Choroid plexus epithelial cell (primary cell): ENCODE measurements at regions not wholly inside any gene's neighbourhood (a gene's known extent, or its start where the extent isn't known, plus 50 kb on each side); places are given as distances from the start of the nearest gene placed in this dataset.

Source experiments
- DNase-seq: peaks from one replicate; pipeline ENCODE4 v3.0.0-alpha.2; 2010; ENCODE audit warnings: low read depth
- H3K4me3 ChIP-seq: 2 replicates; pipeline ENCODE4 v1.5.1; 2011; ENCODE audit warnings: low read depth, mild to moderate bottlenecking, control low read depth, low read length, moderate library complexity
- TF ChIP-seq, protein P1 (sequence below): conservative IDR thresholded peaks from 2 replicates; pipeline ENCODE4 v1.5.1; 2011; ENCODE audit warnings: low read depth, mild to moderate bottlenecking, control low read depth, inconsistent platforms, low read length, moderate library complexity

DNA sequence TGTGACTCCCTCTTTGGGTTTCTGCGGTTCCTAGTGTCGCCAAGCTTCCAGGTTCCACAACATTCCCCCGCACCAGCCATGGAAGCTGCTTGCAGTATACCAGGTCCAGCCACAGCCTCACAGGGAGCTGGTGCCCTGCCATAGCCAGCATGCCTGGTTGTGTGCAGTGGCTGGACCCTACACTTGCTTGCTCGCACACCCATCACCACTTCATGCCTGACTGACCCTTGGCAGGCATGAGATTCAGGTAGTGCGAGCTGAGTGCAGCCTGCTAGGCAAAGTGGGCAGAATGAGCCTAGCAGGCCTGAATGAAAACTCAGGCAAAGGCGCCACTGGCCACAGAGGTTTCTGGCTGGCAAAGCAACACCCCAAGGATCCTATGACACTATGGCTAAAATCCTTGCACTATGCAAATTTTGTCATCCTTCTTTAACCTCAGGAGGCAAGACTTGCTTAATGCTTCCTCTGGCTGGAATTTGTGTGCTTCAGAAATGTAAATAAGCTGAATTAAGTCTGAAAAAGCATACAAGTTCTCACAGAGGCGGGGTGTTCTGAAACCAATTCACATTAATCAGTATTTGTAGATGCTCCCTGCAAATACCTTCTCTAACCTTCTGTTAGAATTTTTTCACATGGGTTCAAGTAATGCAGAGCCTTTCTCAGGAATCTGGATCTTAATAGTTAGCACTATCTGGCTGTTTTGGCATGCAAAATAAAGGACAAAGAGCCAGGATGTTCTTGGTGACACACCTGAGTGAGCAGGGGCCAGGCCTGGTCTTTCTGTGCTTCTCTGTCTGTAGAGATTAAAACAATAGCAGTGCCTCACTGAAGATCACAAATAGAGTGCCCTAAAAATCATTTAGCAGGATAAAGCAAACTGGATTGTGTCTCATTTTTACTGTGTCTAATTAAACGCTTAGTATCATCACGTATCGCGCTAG lies 256.9 kb downstream of the GPATCH2 start:
- H3K4me3 ChIP-seq: no peak overlapping the region
- DNase-seq: no peak
- TF ChIP-seq, protein P1, sequence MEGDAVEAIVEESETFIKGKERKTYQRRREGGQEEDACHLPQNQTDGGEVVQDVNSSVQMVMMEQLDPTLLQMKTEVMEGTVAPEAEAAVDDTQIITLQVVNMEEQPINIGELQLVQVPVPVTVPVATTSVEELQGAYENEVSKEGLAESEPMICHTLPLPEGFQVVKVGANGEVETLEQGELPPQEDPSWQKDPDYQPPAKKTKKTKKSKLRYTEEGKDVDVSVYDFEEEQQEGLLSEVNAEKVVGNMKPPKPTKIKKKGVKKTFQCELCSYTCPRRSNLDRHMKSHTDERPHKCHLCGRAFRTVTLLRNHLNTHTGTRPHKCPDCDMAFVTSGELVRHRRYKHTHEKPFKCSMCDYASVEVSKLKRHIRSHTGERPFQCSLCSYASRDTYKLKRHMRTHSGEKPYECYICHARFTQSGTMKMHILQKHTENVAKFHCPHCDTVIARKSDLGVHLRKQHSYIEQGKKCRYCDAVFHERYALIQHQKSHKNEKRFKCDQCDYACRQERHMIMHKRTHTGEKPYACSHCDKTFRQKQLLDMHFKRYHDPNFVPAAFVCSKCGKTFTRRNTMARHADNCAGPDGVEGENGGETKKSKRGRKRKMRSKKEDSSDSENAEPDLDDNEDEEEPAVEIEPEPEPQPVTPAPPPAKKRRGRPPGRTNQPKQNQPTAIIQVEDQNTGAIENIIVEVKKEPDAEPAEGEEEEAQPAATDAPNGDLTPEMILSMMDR: no peak

GRCh38 chr1:217372049-217372970 lies 258.6 kb downstream of the GPATCH2 start:
- no peak overlapping the region for H3K4me3 ChIP-seq
- DNase-seq: no peak
- TF ChIP-seq, protein P1: no peak

DNA sequence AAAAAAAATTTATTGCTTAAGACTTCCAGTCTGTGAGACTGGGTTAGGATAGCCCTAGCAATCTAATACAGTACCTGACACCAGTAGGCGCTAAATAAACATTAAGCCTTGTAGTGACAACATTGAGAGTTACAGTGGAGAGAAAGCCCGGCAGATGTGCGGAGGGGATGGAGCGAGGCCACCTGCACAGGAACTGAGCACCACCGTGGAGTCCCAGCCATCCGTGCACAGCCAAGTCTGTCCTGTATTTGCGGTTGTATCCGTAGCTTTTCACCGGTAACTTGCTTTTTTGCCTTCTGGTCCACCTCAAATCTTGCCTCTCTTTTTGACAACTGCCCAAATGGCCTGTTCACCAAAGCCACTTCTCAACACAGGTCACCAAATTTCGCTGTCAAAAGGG lies 260.1 kb downstream of the GPATCH2 start:
- DNase-seq: no peak
- TF ChIP-seq, protein P1: no peak
- no peak overlapping the region for H3K4me3 ChIP-seq

DNA sequence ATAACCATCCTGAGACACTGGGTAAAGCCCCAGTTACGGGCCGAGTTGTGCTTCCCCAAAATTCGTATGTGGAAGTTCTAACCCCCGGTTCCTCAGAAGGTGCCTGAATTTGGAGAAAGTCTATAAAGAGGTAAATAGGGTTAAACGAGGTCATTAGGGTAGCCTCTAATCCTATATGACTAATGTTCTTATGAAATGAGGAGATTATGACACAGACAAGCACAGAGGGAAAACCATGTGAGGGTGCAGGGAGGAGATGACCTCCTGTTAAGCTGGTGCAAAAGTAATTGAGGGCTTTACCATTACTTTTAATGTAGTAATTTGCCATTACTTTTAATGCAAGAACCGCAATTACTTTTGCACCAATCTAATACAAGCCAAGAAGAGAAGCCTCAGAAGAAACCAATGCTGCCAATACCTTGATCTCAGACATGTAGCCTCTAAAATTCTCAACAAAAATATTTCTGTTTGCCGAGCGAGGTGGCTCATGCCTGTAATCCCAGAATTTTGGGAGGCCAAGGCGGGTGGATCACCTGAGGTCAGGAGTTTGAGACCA lies 260.8 kb downstream of the GPATCH2 start:
- TF ChIP-seq, protein P1: no peak
- H3K4me3 ChIP-seq: no peak overlapping the region
- DNase-seq: no peak

DNA sequence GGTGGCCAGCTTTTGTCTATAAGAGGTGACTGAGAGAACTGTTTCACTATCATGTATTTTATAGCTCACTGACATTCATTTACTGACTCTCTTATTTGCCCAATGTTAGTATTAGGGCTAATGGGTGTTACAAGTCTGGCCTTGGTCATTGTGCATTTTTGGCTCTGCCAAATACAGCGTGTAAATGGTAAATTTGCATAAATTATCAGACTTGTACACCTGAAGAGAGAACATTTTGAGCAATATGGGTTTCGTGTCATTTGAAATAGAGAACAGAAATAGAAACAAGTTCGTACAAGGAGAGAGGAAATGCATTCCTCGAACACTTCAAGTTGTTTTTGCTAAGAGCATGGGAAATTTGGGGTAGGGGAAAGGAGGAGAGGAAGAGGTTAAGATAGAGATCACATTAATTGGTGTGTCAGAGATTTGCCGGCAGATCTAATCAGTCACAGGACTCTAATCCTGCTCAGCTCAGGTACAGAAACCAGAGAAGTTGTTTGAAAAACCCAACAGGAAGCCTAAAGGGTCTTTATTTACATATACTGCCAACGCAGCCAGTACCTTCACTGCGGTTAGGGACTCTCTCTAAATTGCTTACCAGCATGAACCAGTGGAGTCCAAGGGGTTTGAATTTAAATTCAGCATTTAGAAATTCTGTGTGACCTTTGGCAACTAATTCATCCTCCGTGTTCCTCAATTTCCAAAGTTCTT lies 261.5 kb downstream of the GPATCH2 start:
- TF ChIP-seq, protein P1: no peak
- H3K4me3 ChIP-seq: no peak overlapping the region
- DNase-seq: no peak

DNA sequence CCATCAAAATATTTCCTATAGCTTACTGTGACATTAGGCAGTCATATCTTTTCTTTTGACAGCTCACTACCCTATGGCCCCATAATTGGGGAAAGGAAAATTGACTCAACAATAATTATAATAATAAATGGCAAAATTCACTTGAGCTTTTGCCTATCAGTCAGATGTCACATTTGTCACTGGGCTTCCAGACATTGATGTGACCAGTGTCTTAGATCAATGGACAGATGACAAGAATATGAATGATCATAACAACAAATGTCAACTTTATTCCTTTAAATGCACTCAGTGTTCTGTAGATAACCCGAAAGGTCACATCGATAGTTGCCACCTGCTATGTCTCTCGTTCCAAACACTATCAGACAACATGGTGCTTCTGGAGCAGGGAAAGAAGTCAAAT lies 266.7 kb downstream of the GPATCH2 start:
- H3K4me3 ChIP-seq: no peak overlapping the region
- DNase-seq: no peak
- TF ChIP-seq, protein P1: no peak
